ENCODE measurements at regions not wholly inside any gene's neighbourhood (a gene's known extent, or its start where the extent isn't known, plus 50 kb on each side); places are given as distances from the start of the nearest gene placed in this dataset.
"Not testable (repeated sequence)": the region's sequence is repeated elsewhere in the genome, so short reads cannot be mapped to it uniquely, and the experiment has no call there.

DNA sequence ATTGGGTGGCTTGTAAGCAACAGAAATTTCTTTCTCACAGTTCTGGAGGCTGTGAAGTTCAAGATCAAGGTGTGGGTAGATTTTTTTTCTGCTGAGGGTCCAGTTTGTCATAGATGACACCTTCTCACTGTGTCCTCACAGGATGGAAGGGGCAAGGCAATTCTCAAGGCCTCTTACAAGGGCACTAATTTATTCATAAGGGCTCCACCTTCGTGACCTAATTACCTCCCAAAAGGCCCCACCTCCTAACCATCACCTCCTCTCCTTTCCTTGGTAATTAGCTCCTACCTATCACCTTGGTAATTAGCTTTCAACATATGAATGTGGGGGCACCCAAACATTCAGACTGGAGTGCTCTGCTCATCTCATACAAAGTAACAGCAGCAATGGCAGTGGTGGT, 92.3 kb upstream of the CD44 start:
- DNase-seq = no peak

DNA sequence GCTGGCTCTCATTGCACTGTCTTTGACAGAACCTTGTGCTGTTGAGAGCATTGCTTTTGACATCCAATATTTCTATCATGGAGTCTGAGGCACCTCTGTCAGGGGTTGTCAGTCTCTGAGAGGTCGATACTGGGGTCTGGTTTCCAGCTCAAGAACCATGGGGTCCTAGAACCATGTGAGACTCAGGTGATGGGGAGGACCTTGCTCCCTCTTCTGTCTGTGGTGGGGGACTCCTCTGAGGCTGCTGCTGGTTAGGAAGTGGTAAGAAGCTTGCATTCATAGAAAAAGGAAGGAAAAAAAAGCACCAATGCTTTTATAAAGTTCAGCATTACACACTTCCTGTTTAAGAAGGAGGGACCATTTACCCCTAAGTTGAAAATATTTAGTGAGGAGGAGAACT, 91.8 kb upstream of the CD44 start:
- no peak for DNase-seq

DNA sequence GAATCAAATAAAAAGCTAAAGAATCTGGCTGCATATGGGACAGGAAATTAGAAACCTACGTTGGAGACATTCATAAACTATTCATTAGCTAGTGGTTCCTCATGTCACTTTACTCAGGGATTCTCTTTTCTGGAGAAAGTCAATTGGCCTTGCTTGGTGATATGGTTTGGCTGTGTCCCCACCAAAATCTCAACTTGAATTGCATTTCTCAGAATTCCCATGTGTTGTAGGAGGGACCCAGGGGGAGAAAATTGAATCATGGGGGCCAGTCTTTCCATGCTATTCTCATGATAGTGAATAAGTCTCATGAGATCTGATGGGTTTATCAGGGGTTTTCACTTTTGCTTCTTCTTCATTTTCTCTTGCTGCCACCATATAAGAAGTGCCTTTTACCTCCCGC, 91.2 kb upstream of the CD44 start:
- DNase-seq = no peak

DNA sequence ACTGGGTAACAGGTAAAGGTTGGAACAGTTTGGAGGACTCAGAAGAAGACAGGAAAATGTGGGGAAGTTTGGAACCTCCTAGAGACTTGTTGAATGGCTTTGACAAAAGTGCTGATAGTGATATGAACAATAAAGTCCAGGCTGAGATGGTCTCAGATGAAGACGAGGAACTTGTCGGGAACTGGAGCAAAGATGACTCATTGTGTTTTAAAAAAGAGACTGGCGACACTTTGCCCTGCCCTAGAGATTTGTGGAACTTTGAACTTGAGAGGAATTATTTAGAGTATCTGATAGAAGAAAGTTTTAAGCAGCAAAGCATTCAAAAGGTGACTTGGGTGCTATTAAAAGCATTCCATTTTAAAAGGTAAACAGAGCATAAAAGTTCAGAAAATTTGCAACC, 90.6 kb upstream of the CD44 start:
- not testable (repeated sequence) for DNase-seq

DNA sequence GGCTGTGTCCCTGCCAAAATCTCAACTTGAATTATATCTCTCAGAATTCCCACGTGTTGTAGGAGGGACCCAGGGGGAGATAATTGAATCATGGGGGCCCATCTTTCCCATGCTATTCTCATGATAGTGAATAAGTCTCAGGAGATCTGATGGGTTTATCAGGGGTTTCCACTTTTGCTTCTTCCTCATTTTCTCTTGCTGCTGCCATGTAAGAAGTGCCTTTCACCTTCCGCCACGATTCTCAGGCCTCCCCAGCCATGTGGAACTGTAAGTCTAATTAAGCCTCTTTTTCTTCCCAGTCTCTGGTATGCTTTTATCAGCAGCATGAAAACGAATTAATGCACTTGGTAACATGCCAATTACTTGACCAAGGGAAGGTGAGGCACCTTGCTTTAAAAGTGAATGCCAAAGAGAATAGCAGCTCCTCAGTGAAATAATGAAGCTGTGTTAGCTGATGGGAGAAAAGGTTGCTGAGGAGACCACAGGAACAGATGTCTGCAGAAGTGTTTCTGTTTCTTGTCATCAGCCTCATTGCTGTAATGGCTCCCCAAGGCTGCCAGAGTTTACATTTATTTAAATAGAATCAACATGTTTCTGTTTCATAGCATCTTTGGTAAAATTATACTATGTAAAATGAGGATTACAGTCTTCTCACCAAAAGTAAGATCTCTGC, 89.0 kb upstream of the CD44 start:
- DNase-seq = no peak

DNA sequence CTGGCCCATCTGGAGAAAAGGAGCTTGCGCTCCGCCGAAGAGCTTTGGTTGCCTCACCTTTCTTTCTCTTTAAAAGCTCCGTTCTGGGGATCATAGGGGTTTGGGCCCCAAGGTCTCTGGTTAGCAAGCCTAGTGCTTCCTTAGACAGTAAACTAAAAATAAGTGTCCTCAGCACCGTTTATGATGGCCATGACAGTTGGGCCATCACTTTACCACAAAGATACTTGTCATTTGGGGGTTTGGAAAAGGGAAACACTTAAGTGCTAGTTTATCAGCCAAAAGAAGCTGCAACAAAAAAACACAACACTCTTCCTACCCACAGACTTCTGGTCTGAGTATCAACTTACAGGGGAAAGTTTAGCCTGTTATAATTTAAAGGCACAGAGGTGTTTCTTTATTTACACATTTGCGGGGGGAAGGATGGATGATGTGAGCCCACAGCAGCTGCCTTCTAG, 88.4 kb upstream of the CD44 start:
- no peak for DNase-seq

DNA sequence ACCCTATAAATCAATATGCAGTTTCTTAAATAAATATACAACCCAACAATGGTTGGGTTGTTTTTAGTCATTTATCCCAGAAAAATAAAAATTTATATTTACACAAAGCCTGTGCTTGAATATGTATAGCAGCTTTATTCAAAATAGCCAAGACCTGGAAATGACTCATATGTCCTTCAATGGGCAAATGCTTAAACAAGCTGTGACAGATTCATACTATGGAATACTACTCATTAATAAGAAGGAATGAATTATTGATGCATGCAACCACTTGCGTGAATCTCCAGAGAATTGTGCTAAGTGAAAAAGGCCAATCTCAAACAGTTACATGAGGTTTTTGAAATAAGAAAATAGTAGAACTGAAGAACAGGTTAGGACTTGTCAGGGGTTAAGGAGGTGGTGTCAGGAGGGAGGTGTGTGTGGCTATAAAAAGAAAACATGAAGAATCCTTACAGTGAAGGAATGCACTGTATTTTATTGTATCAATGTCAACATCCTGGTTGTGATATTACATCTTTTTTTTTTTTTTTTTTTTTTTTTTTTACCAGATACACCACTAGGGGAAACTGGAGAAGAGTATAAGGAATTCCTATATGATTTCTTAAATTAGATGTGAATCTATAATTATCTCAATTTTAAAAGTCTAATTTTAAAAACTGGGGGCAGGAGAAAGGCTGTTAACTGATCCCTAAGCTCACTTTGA, 82.4 kb upstream of the CD44 start:
- no peak for DNase-seq

DNA sequence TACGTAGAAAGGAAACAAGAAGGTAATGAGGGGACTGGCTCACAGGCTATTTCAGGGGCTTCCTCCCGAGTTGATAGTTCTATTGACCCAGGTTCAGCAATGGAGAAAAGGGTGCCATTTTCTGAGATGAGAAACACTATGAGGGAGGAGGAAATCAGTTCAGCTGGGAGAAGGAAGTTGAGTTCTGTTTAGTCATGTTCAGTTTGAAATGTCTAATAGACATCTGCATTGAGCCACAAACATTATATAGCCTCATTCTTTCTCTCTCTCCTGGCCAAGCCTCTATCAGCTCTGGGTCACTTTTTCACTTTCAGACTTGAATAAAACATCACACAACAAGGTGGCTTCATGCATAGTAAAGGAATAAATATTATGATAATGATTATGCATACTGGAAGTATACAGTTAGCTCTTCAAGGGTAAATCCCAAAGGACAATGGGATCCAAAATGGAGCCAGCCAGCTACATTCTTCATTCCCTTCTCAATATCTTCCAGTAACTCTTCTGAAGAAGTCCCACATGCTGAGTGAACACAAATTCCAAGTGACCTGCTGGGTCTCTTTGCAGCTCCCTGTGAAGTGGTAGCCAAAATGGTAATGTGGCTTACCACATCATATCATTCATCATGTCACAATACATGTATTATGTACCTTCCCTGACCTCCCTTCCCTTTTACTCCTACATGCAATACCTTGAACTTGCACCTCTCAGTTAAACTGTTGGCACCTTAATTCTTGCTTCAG, 80.9 kb upstream of the CD44 start:
- DNase-seq = no peak

DNA sequence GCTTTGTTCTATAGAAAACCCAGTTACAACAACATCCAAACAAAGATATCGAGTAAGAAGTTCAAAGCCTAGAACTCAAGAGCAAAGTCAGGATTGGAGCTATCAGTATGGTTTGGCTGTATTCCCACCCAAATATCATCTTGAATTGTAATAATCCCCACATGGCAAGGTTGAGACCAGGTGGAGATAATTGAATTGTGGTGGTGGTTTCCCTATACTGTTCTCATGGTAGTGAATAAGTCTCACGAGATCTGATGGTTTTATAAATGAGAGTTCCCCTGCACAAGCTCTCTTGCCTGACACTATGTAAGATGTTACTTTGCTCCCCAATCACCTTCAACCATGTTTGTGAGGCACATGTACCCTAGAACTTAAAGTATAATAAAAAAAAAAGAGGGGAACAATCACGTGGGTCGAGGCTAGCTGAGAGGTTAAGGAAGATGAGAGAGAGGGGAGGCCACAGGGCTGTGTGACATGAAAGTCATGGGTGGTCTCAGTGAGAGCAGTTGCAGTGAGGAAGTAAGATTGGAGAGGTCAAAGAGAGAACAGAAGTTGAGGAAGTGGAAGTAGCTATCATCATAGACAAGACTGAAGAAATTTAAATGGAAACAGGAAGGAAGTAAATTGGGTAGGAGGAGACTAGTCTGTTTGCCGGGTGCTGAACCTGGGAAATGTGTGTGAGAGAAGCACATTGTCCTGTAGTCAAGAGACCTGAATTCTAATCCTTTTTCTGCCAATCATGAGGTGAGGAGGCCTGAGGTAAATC, 80.1 kb upstream of the CD44 start:
- DNase-seq = no peak

DNA sequence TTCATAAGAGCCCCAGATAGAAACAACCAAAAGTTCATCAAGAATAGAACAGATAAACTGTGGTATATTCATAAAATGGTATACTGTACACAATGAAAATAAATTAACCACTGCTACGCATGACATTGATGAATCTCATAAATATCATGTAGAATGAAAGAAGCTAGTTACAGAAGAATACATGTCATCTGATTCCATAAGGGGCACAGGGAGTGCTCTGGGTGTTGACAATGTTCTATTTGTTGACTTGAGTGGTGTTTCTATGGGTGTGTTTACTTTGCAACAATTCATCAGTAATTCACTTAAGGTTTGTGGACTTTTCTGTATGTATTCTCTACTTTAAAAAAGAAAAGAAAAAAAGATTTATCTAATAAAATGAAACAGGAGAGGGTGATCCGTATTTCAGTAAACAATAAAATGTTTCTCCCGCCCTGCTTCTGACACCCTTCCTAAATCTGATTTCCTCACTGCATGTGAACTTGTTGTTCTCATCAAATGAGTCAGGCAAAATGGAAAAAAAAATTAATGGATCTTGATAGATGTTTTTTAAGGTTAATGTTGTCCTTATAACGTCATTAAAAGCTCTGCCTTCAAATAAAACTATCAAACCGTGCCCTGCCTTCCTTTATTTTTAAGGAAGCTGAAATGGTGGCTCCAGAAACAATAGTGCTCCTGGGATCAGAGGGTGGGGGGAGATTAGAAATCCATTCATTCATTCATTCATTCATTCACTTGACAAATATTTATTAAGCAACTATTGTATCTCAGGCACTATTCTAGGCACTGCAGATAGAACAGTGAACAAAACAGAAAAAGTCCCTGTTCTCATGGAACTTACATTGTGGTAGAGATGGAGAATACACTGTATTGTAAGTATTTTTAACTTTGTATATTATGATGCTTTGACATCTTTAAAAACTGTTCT, 77.2 kb upstream of the CD44 start:
- peak; percentile 90 for DNase-seq

DNA sequence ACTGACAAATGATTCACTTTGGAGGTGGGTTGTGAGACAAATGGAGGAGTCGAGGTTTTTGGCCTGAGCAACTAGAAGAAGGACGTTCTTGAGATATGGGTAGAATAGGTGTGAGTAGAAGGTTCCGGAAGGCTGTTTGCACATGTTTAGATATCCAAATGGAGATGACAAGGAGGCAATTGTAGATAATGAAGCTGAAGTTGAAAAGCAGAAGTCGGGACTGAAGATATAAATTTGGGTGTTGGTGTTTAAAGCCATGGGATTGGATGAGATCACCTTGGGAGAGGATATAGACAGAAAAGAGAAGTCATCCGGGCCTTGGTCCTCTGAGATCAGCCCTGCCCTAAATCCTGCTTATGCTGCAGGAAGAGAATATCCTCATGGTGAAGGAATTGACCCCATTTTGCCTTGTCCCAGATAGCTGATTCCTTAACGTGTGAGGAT, 75.5 kb upstream of the CD44 start:
- DNase-seq = no peak

DNA sequence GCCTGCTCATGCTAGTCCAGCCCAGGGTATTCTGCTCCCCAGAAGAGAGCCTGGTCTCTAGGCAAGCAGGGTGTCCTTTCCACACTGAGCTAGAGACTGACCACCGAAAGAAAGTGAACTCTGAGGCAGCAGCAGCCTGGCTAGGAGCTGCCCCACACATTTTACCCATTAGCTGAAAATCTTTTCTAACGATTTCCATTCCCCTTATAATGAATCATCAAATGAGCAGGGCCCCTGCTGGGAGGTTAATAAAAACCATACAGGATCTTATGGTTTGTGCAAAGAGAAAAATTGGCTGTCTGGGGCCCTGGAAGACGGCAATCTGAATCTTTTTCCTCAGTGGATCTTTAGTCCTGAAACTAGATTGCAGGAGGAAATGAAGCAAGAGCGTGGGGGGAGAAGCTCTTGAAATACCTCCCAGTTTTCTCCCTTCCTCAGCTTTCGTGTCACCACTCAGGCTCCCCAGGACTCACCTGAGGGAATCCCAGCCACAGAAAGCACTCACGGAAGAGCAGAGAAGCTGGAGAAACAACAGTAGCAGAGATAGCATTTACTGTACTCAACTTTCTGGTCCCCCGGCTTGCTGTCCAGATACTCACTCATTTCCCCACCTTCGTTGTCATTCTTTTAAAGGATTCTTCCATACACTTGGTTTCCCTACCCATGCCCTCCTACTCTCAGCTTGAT, 74.7 kb upstream of the CD44 start:
- peak; percentile 74 for DNase-seq

DNA sequence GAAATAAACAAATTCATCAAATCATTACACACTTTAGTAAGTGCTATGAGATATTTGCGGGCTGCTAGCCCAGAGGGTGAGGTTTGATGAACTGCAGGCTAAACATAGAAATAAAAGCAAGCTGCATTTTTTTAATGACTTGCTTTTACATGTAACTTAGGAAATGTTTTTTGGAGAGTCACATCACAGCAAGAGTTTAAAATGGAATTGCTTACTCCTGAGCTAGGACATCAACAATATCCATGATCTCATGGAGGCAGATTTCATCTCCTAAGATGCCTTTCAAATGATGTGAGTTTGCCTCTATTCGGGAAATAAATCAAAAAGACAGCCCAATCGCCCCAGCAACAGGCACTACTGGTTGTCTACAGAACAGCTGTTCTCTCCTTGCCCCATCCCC, 73.4 kb upstream of the CD44 start:
- no peak for DNase-seq

DNA sequence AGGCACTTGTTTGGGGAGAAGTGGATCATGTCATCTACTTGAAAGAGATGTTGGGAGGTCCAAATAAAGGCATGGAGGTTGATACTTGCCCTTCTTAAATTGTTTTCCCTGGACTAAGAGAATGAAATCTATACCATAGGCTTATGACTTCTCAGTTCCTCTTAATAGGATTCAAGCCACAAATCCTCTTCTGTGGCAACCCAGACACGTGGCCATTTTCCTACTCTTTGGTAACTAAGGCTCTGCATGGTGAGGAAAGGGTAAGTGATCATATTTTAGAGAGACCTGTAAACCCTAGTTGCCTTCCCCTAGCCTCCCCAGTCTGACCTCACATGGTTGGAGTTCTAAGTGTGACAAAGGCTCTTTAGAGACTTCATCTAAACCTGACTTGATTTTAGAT, 72.9 kb upstream of the CD44 start:
- DNase-seq = no peak

DNA sequence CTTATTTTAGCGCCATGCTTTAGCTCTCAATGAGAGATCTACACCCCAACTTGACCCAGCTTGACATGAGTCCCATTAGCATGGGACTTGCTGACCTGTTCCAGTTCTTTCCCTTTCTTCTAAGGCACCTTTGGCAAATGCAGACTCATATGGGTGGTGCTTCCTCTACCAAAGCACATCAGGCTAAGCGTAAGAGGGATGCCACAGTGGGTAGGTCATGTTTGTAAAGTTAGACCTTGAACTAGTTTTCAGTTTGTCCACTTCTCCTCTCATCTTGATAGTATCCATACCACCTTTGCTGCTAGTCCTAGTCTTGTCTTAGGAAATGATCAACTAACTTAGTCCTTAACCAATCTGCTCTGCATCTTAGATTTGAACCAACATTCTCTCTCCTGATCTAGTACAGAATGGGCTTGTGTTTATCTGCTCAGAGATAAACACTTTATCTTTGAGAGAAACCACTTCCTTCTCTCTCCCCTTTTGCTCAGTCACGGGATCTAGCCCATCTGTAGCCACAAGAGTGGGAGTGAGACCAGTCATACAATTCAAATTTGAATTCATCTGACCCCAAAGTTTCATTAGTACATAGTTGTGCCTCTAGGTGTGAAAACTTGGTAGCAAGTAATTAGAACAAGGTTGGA, 72.1 kb upstream of the CD44 start:
- no peak for DNase-seq

DNA sequence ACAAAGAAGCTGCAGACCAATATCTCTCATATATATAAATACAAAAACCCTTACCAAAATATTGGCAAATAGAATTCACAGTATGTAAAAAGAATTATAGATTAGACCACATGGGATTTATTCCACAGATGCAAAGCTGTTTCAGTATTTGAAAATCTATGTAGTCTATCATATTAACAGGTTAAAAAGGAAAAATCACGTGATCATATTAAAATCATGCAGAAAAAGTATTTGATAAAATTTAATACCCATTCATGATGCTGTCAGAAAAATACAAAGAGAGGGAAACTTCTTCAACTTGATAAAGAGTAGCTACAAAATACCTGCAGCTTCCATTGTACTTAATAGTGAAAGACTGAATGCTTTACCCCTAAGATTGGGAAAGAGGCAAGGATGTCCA, 67.2 kb upstream of the CD44 start:
- DNase-seq = no peak

DNA sequence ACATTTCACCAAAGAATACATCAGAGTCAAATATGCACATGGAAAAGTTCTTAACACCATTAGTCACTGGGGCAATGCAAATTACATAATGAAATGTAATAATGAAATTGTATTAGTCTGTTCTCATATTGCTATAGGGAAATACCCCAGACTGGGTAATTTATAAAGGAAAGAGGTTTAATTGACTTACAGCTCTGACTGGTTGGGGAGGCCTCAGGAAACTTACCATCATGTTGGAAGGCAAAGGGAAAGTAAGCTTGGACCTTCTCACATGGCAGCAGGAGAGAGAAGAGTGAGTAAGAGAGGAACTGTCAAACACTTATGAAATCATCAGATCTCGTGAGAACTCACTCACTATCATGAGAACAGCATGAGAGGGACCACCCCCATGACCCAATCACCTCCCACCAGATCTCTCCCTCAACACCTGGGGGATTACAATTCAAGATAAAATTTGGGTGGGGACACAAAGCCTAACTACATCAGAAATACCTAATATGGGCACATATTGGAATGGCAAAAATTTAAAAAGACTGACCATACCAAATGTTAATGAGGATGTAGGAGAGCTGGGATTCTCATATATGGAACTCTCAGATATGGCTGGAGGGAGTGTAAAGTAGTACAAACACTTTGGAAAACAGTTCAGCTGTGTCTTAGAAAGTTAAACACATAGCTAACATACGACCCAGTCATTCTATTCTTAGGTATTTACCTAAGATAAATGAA, 65.1 kb upstream of the CD44 start:
- DNase-seq = no peak

DNA sequence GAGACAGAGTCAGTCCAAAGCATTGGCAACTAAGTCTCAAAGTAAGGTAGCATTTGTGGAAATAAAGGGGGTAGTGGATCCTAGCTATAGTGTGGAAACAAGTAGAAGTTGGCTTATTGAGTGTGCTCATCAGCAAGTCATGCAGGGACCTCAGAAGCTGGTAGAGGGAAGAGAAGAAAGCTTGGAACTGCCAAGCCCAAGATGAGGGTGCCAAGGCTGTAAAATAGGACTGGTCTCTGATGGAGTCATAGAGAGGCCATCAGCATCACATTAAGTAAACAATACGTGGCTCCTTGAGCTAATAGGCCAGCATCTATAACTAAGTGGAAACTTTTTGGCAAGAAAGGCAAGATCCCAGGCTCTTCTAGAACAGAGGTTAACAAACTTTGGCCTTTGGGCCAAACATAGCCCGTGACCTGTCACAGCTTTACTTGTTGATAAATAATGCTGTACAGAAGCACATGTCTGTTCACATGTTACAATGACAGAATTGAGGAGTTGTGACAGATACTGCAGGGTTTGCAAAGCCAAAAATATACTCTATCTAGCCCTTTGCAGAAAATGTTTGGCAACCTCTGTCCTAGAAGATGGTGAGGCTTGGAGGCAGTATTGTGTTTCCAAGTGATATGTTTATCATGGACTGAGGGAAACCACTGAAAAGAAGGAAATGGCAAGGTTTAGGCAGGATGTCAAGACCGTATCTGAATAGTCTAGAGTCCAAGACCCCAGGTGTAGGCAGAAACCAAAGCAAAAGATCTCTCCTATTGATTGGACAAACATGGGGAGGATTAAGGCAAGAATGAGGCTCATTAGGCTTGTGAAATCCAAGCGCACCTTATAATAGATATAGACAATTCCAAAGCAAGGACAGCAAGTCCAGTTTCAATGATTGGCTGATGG, 62.5 kb upstream of the CD44 start:
- DNase-seq = no peak
